H1 (cell line): ENCODE measurements at regions not wholly inside any gene's neighbourhood (a gene's known extent, or its start where the extent isn't known, plus 50 kb on each side); places are given as distances from the start of the nearest gene placed in this dataset.

Experiments used
- CREB1 ChIP-seq: IDR thresholded peaks from 2 replicates; pipeline ENCODE4 v1.6.1; 2012; ENCODE audit warnings: inconsistent platforms
- EZH2 ChIP-seq: fragments of 200-600 bp; sonication (generic); IDR thresholded peaks from 2 replicates; pipeline ENCODE4 v1.7.1; 2012; ENCODE audit warnings: low read depth, mild to moderate bottlenecking, moderate library complexity, low read length, inconsistent platforms; ENCODE audit not compliant: severe bottlenecking
- GABPA ChIP-seq: IDR thresholded peaks from 2 replicates; pipeline ENCODE4 v1.6.1; 2011; ENCODE audit warnings: mild to moderate bottlenecking, low read length, moderate library complexity, borderline replicate concordance; ENCODE audit not compliant: insufficient read depth
- HDAC2 ChIP-seq, 2 experiments: fragments of 300-600 bp in 1 of 2; sonication (generic) in 1 of 2; IDR thresholded peaks; 2 replicates each; pipeline ENCODE4 v1.6.1; 2011 to 2012; ENCODE audit warnings: low read depth in 2 of 2, low read length in 2 of 2, mild to moderate bottlenecking in 2 of 2, moderate library complexity in 2 of 2, borderline replicate concordance in 1 of 2, inconsistent platforms in 1 of 2
- POLR2A ChIP-seq, 2 experiments: IDR thresholded peaks; 1 replicate in 1 of 2; 2 replicates in 1 of 2; pipeline ENCODE4 v1.6.1; 2011; ENCODE audit warnings: low read depth in 2 of 2, low read length in 2 of 2, mild to moderate bottlenecking in 2 of 2; ENCODE audit errors: control extremely low read depth in 1 of 2
- POLR2AphosphoS5 ChIP-seq: IDR thresholded peaks from 2 replicates; pipeline ENCODE4 v1.6.1; 2011; ENCODE audit warnings: low read depth, low read length
- RFX5 ChIP-seq: IDR thresholded peaks from 2 replicates; pipeline ENCODE4 v1.6.1; 2011; ENCODE audit warnings: low read depth, low read length, improper control_type of control experiment, borderline replicate concordance
- SIRT6 ChIP-seq: IDR thresholded peaks from one replicate; pipeline ENCODE4 v1.7.1; 2012; ENCODE audit warnings: low read length, inconsistent platforms
- TCF12 ChIP-seq: IDR thresholded peaks from 2 replicates; pipeline ENCODE4 v1.6.1; 2011; ENCODE audit warnings: low read depth, mild to moderate bottlenecking, low read length
- TEAD4 ChIP-seq: IDR thresholded peaks from 2 replicates; pipeline ENCODE4 v1.6.1; 2012; ENCODE audit warnings: low read depth, low read length, inconsistent platforms, mixed read lengths
- TF ChIP-seq, protein P1 (sequence below), 3 experiments: IDR thresholded peaks; 1 replicate in 2 of 3; 2 replicates in 1 of 3; pipeline versions ENCODE4 v1.5.1 to v1.6.1; 2011; ENCODE audit warnings: low read length in 3 of 3, mild to moderate bottlenecking in 3 of 3, inconsistent platforms in 2 of 3, low read depth in 1 of 3, moderate library complexity in 1 of 3; ENCODE audit not compliant: insufficient read depth in 1 of 3; ENCODE audit errors: control extremely low read depth in 1 of 3

DNA sequence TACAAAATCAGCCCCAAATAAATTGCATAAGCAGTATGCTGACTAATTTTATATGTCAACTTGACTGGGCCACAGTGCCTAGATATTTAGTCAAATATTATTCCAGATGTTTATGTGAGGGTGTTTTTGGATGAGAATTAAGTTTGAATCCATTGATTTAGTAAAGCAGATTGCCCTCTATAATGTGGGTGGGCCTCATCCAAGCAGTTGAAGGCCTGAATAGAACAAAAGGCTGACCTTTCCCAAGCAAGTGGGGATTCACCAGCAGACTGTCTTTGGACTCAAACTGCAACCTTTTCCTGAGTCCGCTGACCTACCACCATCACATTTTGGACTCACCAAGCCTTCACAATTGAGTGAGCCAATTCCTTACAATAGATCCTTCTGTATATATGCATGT lies 186.4 kb downstream of the ARHGAP12 start:
- TF ChIP-seq, protein P1, sequence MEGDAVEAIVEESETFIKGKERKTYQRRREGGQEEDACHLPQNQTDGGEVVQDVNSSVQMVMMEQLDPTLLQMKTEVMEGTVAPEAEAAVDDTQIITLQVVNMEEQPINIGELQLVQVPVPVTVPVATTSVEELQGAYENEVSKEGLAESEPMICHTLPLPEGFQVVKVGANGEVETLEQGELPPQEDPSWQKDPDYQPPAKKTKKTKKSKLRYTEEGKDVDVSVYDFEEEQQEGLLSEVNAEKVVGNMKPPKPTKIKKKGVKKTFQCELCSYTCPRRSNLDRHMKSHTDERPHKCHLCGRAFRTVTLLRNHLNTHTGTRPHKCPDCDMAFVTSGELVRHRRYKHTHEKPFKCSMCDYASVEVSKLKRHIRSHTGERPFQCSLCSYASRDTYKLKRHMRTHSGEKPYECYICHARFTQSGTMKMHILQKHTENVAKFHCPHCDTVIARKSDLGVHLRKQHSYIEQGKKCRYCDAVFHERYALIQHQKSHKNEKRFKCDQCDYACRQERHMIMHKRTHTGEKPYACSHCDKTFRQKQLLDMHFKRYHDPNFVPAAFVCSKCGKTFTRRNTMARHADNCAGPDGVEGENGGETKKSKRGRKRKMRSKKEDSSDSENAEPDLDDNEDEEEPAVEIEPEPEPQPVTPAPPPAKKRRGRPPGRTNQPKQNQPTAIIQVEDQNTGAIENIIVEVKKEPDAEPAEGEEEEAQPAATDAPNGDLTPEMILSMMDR (IDR thresholded peaks at IDR 0.05; ENCODE audit: control extremely low read depth in 1 of 3, insufficient read depth in 1 of 3, low read depth in 1 of 3, low read length in 3 of 3): no peak
- TF ChIP-seq POLR2A (IDR thresholded peaks at IDR 0.05; ENCODE audit: control extremely low read depth in 1 of 2, low read depth in 2 of 2, low read length in 2 of 2) (no peak), POLR2AphosphoS5 (no peak), SIRT6 (no peak), TEAD4 (no peak), RFX5 (no peak), TCF12 (no peak), CREB1 (no peak), HDAC2 (IDR thresholded peaks at IDR 0.05; ENCODE audit: borderline replicate concordance in 1 of 2, low read depth in 2 of 2, low read length in 2 of 2) (no peak), GABPA (no peak), EZH2 (no peak)
